HepG2 (cell line): ENCODE measurements at regions not wholly inside any gene's neighbourhood (a gene's known extent, or its start where the extent isn't known, plus 50 kb on each side); places are given as distances from the start of the nearest gene placed in this dataset.

Experiments
- ATAC-seq: fragments of 200-7000 bp; cut with Tn5 transposase; 3 replicates; pipeline ENCODE4 v1.9.1; 2020; ENCODE audit warnings: mild to moderate bottlenecking, moderate library complexity
- BruUV-seq: library from RNA; stranded (reverse); fragments of 400-500 nt; replicated peaks from 2 replicates; lab custom pipeline; 2021; lab: Mats Ljungman, UMichigan
- CTCF ChIA-PET: fragments of 300-600 bp; formaldehyde crosslinking; extraction: SDS; loops from one replicate; lab custom pipeline; 2021; ENCODE audit warnings: low total read pairs, inconsistent platforms, low intra/inter-chr PET ratio; lab: Yijun Ruan, JAX
- POLR2A ChIA-PET: fragments of 350-600 bp; sonication (Branson Sonifier 250); formaldehyde crosslinking; loops from one replicate; lab custom pipeline; 2020; ENCODE audit warnings: antibody characterized with exemption, inconsistent platforms; lab: Yijun Ruan, JAX
- DNase-seq: peaks from one replicate; pipeline ENCODE4 v3.0.0-alpha.2; 2015; ENCODE audit warnings: low spot score
- FAIRE-seq: peaks from 3 replicates; lab custom pipeline; 2011; peaks lifted over from hg19 to GRCh38; lab: Jason Lieb, UNC
- H2AFZ ChIP-seq: one replicate; pipeline ENCODE4 v1.6.1; 2011; ENCODE audit warnings: low read length, inconsistent platforms
- H3K27ac ChIP-seq: fragments of 300-600 bp; 3 replicates; pipeline ENCODE4 v1.8.0; 2011; ENCODE audit warnings: mixed run types, mild to moderate bottlenecking, mixed read lengths, low read length, inconsistent platforms; ENCODE audit not compliant: insufficient read depth; ENCODE audit errors: extremely low read length
- H3K27me3 ChIP-seq, 2 experiments: fragments of 200-600 bp in 1 of 2; 2 replicates in 1 of 2; 3 replicates in 1 of 2; pipeline versions ENCODE4 v1.6.0 to v1.8.0; 2011; ENCODE audit warnings: low read length in 2 of 2, mild to moderate bottlenecking in 2 of 2, moderate library complexity in 2 of 2, inconsistent platforms in 1 of 2; ENCODE audit not compliant: insufficient read depth in 2 of 2, control insufficient read depth in 1 of 2
- H3K36me3 ChIP-seq, 2 experiments: fragments of 200-600 bp in 1 of 2; replicated peaks in 1 of 2; 2 replicates in 1 of 2; 3 replicates in 1 of 2; pipeline versions ENCODE4 v1.5.1 to v1.8.0; 2011; ENCODE audit warnings: low read length in 2 of 2, inconsistent platforms in 1 of 2; ENCODE audit not compliant: insufficient read depth in 2 of 2, control insufficient read depth in 1 of 2
- H3K4me1 ChIP-seq: 2 replicates; pipeline ENCODE4 v1.5.1; 2012; ENCODE audit warnings: low read length, inconsistent platforms; ENCODE audit not compliant: insufficient read depth
- H3K4me2 ChIP-seq: 2 replicates; pipeline ENCODE4 v1.6.0; 2011; ENCODE audit warnings: low read depth, low read length, inconsistent platforms
- H3K4me3 ChIP-seq, 3 experiments: fragments of 200-600 bp in 1 of 3; sonication (generic), shearing (Covaris generic) in 1 of 3; replicated peaks in 1 of 3; 2 replicates each; pipeline ENCODE4 v1.5.1; 2011 to 2016; ENCODE audit warnings: low read length in 3 of 3, inconsistent platforms in 2 of 3, low read depth in 2 of 3, mild to moderate bottlenecking in 2 of 3, control low read depth in 1 of 3, mixed read lengths in 1 of 3; ENCODE audit not compliant: insufficient read depth in 1 of 3
- H3K79me2 ChIP-seq: one replicate; pipeline ENCODE4 v1.6.1; 2011; ENCODE audit warnings: low read length, inconsistent platforms; ENCODE audit not compliant: insufficient read depth
- H3K9ac ChIP-seq: 2 replicates; pipeline ENCODE4 v1.6.0; 2011; ENCODE audit warnings: mild to moderate bottlenecking, low read depth, low read length, inconsistent platforms; ENCODE audit not compliant: insufficient read depth
- H3K9me3 ChIP-seq: 2 replicates; pipeline ENCODE4 v1.5.1; 2012; ENCODE audit warnings: mild to moderate bottlenecking, low read length
- H4K20me1 ChIP-seq: 2 replicates; pipeline ENCODE4 v1.6.0; 2011; ENCODE audit warnings: inconsistent platforms, mild to moderate bottlenecking, low read length, moderate library complexity; ENCODE audit not compliant: insufficient read depth
- AKNA ChIP-seq: sonication (generic); formaldehyde crosslinking; IDR thresholded peaks from 2 replicates; pipeline ENCODE4 v1.4.0; 2020; ENCODE audit warnings: missing genetic modification reagents, borderline replicate concordance
- EHMT2 ChIP-seq: fragments of 200-600 bp; sonication (generic); IDR thresholded peaks from 2 replicates; pipeline ENCODE4 v1.7.0; 2017; ENCODE audit warnings: antibody characterized with exemption, low read depth, low read length, borderline replicate concordance
- FUBP1 ChIP-seq: sonication (generic); formaldehyde crosslinking; IDR thresholded peaks from 2 replicates; pipeline ENCODE4 v1.5.1; 2020; ENCODE audit warnings: missing genetic modification reagents, mild to moderate bottlenecking, borderline replicate concordance
- MAFG ChIP-seq: sonication (generic); formaldehyde crosslinking; IDR thresholded peaks from 2 replicates; pipeline ENCODE4 v1.5.1; 2020; ENCODE audit warnings: mild to moderate bottlenecking, missing genetic modification reagents
- MZF1 ChIP-seq: sonication (generic); formaldehyde crosslinking; IDR thresholded peaks from 2 replicates; pipeline ENCODE4 v1.8.1; 2023; ENCODE audit warnings: mild to moderate bottlenecking, missing genetic modification reagents, borderline replicate concordance
- NFIB ChIP-seq: sonication (generic); formaldehyde crosslinking; IDR thresholded peaks from 2 replicates; pipeline ENCODE4 v1.9.0; 2021; ENCODE audit warnings: missing genetic modification reagents, mild to moderate bottlenecking, borderline replicate concordance
- RFXAP ChIP-seq: sonication (generic); formaldehyde crosslinking; IDR thresholded peaks from 2 replicates; pipeline ENCODE4 v1.4.0; 2020; ENCODE audit warnings: missing genetic modification reagents, borderline replicate concordance
- SMYD3 ChIP-seq: sonication (generic); formaldehyde crosslinking; IDR thresholded peaks from 2 replicates; pipeline ENCODE4 v1.8.1; 2023; ENCODE audit warnings: mild to moderate bottlenecking, missing genetic modification reagents
- ZNF143 ChIP-seq: sonication (generic); formaldehyde crosslinking; IDR thresholded peaks from 2 replicates; pipeline ENCODE4 v1.4.0; 2020; ENCODE audit warnings: missing genetic modification reagents
- ZNF670 ChIP-seq: sonication (generic); formaldehyde crosslinking; IDR thresholded peaks from 2 replicates; pipeline ENCODE4 v1.8.0; 2022; ENCODE audit warnings: mild to moderate bottlenecking, missing genetic modification reagents, borderline replicate concordance
- ZNF883 ChIP-seq: sonication (generic); formaldehyde crosslinking; IDR thresholded peaks from 2 replicates; pipeline ENCODE4 v1.5.1; 2020; ENCODE audit warnings: mild to moderate bottlenecking, missing genetic modification reagents; ENCODE audit errors: not compliant biosample characterization
- WGBS: methylation state at CpG from one replicate; pipeline ENCODE4 v1.1.6; 2017; ENCODE audit warnings: low lambda C conversion rate; 5-methylcytosine and 5-hydroxymethylcytosine counted together
- in situ Hi-C: cut with HindIII; loops from 2 replicates; pipeline ENCODE4 v1.10.0; 2017; ENCODE audit warnings: low pct_unique_long_range_greater_than_20kb; ENCODE audit not compliant: extremely low pct_ligation_motif_present
- intact Hi-C: fragments of 100-400 bp; cut with micrococcal nuclease; formaldehyde crosslinking; loops from one replicate; pipeline ENCODE4 v1.10.0; 2022; ENCODE audit not compliant: unreplicated experiment

DNA sequence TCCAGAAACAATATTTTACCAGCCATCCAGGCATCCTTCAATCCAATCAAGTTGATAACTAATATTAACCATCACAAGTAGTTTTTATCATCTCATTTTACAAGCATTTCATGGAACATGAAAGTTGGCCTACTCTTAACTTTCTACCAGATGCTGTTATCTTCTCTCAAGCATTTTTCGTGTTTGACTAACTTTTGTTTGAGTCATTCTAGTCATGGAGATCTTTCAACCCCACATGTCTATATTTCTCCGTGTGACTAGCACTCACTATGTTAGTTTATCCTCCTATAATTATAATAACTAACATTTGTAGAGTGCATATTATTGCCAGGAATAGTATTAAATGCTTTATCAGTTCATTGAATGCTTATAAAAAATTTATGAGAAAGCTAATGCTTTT lies 307.0 kb upstream of the CWC22 start:
- ChIA-PET POLR2A (no interaction called here), CTCF (no interaction called here)
- no peak overlapping the region for H3K9ac ChIP-seq
- no peaks in the 10 kb centered on the region for H3K36me3 ChIP-seq
- FAIRE-seq (no peak), ATAC-seq (no peak), DNase-seq (no peak)
- intact Hi-C loops (no loop called here), in situ Hi-C loops (no loop called here)
- H4K20me1 ChIP-seq, result no peaks in the 10 kb centered on the region
- H3K27ac ChIP-seq, result no peak overlapping the region
- 3% methylated on average over 2 of the region's 2 CpGs for WGBS
- H3K27me3 ChIP-seq, result no peaks in the 10 kb centered on the region
- H3K4me1 ChIP-seq, result no peaks in the 10 kb centered on the region
- BruUV-seq, result no TSS peak
- no peak overlapping the region for H2AFZ ChIP-seq
- peaks cover 37% of the 10 kb centered on the region for H3K9me3 ChIP-seq
- H3K4me2 ChIP-seq, result no peak overlapping the region
- H3K79me2 ChIP-seq, result no peaks in the 10 kb centered on the region
- H3K4me3 ChIP-seq, result no peak overlapping the region
- no peak for TF ChIP-seq MZF1 (CRISPR knock-in tag)
- TF ChIP-seq RFXAP (CRISPR knock-in tag), result no peak
- no peak for TF ChIP-seq SMYD3
- no peak for TF ChIP-seq NFIB (CRISPR knock-in tag)
- no peak for TF ChIP-seq ZNF143 (CRISPR knock-in tag)
- no peak for TF ChIP-seq FUBP1 (CRISPR knock-in tag)
- TF ChIP-seq ZNF883 (CRISPR knock-in tag), result no peak
- no peak for TF ChIP-seq AKNA (CRISPR knock-in tag)
- TF ChIP-seq ZNF670 (CRISPR knock-in tag), result no peak
- TF ChIP-seq MAFG (CRISPR knock-in tag), result no peak
- no peak for TF ChIP-seq EHMT2
